ENCODE measurements at regions not wholly inside any gene's neighbourhood (a gene's known extent, or its start where the extent isn't known, plus 50 kb on each side); places are given as distances from the start of the nearest gene placed in this dataset.

DNA sequence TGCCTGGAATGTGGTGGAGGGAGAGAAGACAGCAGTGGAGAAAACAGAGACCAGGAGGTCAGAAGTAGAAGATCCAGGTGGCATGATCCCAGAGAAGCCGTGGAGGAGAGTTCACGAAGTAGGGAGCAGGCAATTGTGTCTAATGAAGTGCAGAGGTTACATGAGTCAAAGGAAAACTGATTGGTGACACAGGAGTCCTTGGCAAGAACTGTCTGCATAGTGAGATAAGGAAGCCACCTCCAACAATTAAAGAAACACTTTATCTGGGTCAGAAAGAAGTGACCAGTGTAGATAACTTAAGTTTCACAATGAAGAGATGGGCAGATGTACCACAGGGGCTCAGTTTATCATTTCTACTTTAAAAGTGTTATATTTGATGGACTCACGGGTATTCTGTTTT is 57.0 kb upstream of the PTH start:
- TF ChIP-seq EZH2 (IDR thresholded peaks at IDR 0.05; ENCODE audit: insufficient read depth, low read length), result no peak
- TF ChIP-seq, protein P1, sequence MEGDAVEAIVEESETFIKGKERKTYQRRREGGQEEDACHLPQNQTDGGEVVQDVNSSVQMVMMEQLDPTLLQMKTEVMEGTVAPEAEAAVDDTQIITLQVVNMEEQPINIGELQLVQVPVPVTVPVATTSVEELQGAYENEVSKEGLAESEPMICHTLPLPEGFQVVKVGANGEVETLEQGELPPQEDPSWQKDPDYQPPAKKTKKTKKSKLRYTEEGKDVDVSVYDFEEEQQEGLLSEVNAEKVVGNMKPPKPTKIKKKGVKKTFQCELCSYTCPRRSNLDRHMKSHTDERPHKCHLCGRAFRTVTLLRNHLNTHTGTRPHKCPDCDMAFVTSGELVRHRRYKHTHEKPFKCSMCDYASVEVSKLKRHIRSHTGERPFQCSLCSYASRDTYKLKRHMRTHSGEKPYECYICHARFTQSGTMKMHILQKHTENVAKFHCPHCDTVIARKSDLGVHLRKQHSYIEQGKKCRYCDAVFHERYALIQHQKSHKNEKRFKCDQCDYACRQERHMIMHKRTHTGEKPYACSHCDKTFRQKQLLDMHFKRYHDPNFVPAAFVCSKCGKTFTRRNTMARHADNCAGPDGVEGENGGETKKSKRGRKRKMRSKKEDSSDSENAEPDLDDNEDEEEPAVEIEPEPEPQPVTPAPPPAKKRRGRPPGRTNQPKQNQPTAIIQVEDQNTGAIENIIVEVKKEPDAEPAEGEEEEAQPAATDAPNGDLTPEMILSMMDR (IDR thresholded peaks at IDR 0.05; ENCODE audit: insufficient read depth, low read depth, low read length), result no peak

All from astrocyte (in vitro differentiated cells and primary cell).